Germinal center (tissue), 1 donor: ENCODE measurements at regions not wholly inside any gene's neighbourhood (a gene's known extent, or its start where the extent isn't known, plus 50 kb on each side); places are given as distances from the start of the nearest gene placed in this dataset.

ENCODE experiments used
- DNase-seq: peaks from one replicate; pipeline ENCODE4 v3.0.0; 2012; ENCODE audit warnings: mixed read lengths, low spot score

- DNase-seq = no peak
Observed at GRCh38 chr4:58205446-58206235, 1095.5 kb upstream of the IGFBP7 start.

- no peak for DNase-seq
Observed at GRCh38 chr4:58192217-58192616, 1082.0 kb upstream of the IGFBP7 start.

GRCh38 chr4:58191109-58191508 lies 1080.9 kb upstream of the IGFBP7 start:
- no peak for DNase-seq

GRCh38 chr4:58188316-58188715 lies 1078.1 kb upstream of the IGFBP7 start:
- DNase-seq = no peak

- no peak for DNase-seq
Observed at GRCh38 chr4:58175024-58175423, 1064.8 kb upstream of the IGFBP7 start.

- no peak for DNase-seq
Observed at GRCh38 chr4:58166490-58166889, 1056.3 kb upstream of the IGFBP7 start.

GRCh38 chr4:58163156-58163555 lies 1053.0 kb upstream of the IGFBP7 start:
- no peak for DNase-seq

- no peak for DNase-seq
Observed at GRCh38 chr4:58149404-58150085, 1039.4 kb upstream of the IGFBP7 start.

GRCh38 chr4:58144721-58145120 lies 1034.5 kb upstream of the IGFBP7 start:
- DNase-seq = no peak

GRCh38 chr4:58138786-58139668 lies 1028.8 kb upstream of the IGFBP7 start:
- no peak for DNase-seq

- DNase-seq = no peak
Observed at GRCh38 chr4:58136604-58137003, 1026.4 kb upstream of the IGFBP7 start.

- no peak for DNase-seq
Observed at GRCh38 chr4:58127680-58128079, 1017.5 kb upstream of the IGFBP7 start.

GRCh38 chr4:58119298-58119697 lies 1009.1 kb upstream of the IGFBP7 start:
- no peak for DNase-seq

- no peak for DNase-seq
Observed at GRCh38 chr4:58113126-58113525, 1002.9 kb upstream of the IGFBP7 start.

GRCh38 chr4:58111818-58112217 lies 1001.6 kb upstream of the IGFBP7 start:
- no peak for DNase-seq

- no peak for DNase-seq
Observed at GRCh38 chr4:58093352-58093751, 983.2 kb upstream of the IGFBP7 start.

- no peak for DNase-seq
Observed at GRCh38 chr4:58090539-58090938, 980.4 kb upstream of the IGFBP7 start.

GRCh38 chr4:58081356-58081755 lies 971.2 kb upstream of the IGFBP7 start:
- no peak for DNase-seq

- DNase-seq = no peak
Observed at GRCh38 chr4:58075724-58076123, 965.5 kb upstream of the IGFBP7 start.

- no peak for DNase-seq
Observed at GRCh38 chr4:58074382-58074781, 964.2 kb upstream of the IGFBP7 start.

- no peak for DNase-seq
Observed at GRCh38 chr4:58070726-58071125, 960.5 kb upstream of the IGFBP7 start.

GRCh38 chr4:58064653-58065052 lies 954.5 kb upstream of the IGFBP7 start:
- no peak for DNase-seq
